GM18951 (cell line): ENCODE measurements at regions not wholly inside any gene's neighbourhood (a gene's known extent, or its start where the extent isn't known, plus 50 kb on each side); places are given as distances from the start of the nearest gene placed in this dataset.

Experiments used
- POLR2A ChIP-seq: IDR thresholded peaks from 4 replicates; pipeline ENCODE4 v1.6.1; 2011; ENCODE audit warnings: mild to moderate bottlenecking; ENCODE audit not compliant: insufficient read length, insufficient read depth; ENCODE audit errors: extremely low read depth
- in situ Hi-C: fragments of 300-500 bp; cut with MboI; formaldehyde crosslinking; loops from one replicate; pipeline ENCODE4 v1.12.0; 2022; ENCODE audit warnings: low sequenced_read_pairs, mixed read lengths, inconsistent platforms; ENCODE audit not compliant: unreplicated experiment

GRCh38 chr18:34280000-34280399 lies 55.3 kb upstream of the NOL4 start:
- in situ Hi-C loops = no loop called here
- no peak for TF ChIP-seq POLR2A

GRCh38 chr18:34280653-34281052 lies 55.9 kb upstream of the NOL4 start:
- no peak for TF ChIP-seq POLR2A
- in situ Hi-C loops = no loop called here

- no peak for TF ChIP-seq POLR2A
- in situ Hi-C loops = no loop called here
Observed at GRCh38 chr18:34281290-34281689, 56.6 kb upstream of the NOL4 start.

DNA sequence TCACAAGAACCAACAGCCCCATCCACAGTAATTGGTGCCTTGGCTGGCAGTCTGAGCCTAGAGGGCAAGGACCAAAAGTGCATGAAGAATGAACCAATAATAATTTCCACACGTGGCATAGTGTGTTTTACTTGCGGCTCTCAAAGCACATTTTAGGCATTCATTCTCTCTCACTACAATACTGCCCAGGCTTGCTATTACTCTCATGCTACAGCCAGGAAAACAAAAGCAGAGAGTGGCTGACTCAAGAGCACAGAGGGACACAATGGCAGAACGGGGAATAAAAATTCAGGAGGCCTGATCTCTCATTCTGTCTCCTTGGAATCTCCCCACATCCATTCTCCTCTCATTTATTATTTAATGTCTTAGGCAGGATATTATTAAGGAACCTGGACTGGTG lies 57.0 kb upstream of the NOL4 start:
- in situ Hi-C loops = no loop called here
- TF ChIP-seq POLR2A = no peak

- in situ Hi-C loops = no loop called here
- no peak for TF ChIP-seq POLR2A
Observed at GRCh38 chr18:34283506-34283905, 58.8 kb upstream of the NOL4 start.

GRCh38 chr18:34287825-34288224 lies 63.1 kb upstream of the NOL4 start:
- no peak for TF ChIP-seq POLR2A
- in situ Hi-C loops = no loop called here

GRCh38 chr18:34292594-34292993 lies 67.9 kb upstream of the NOL4 start:
- TF ChIP-seq POLR2A = no peak
- in situ Hi-C loops = no loop called here

GRCh38 chr18:34297287-34297686 lies 72.6 kb upstream of the NOL4 start:
- TF ChIP-seq POLR2A = no peak
- in situ Hi-C loops = no loop called here

GRCh38 chr18:34299828-34300227 lies 75.1 kb upstream of the NOL4 start:
- TF ChIP-seq POLR2A = no peak
- in situ Hi-C loops = no loop called here

DNA sequence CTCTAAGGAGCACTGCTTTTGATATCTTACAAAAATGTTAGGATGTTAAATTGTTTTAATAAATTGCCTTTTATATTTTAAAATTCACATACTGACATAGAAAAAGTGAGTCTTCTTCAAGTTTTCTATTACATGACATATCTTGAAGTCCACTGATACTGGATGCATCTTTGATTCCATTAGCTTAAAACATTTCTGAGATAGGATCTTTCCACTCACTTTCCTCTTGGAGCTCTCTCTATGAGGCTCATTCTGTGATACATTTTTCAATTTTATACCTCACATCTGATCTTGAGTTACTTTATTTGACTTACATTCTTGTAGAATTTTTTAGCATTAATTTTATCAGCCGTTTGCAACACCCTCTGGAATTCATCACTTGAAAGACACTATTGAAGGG lies 86.8 kb upstream of the NOL4 start:
- in situ Hi-C loops = no loop called here
- no peak for TF ChIP-seq POLR2A

DNA sequence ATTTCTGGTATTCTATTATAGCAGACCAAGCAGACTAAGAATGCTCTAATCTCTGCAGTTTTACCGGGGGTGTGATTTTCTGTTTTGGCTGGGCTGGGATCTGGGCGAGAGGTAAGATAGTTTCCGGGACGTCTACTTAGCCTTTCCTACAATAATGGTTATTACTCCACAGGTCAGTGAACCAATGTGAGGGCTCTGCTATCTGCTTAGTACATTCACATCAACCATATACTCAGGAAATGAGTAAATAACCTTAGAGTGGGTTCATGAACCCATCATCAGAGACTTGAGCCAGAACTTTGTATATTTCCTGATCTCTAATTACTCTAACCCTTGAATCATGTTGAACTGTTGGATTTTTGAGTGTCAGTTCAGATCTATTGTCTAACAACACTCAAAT lies 90.1 kb upstream of the NOL4 start:
- TF ChIP-seq POLR2A = no peak
- in situ Hi-C loops = no loop called here

DNA sequence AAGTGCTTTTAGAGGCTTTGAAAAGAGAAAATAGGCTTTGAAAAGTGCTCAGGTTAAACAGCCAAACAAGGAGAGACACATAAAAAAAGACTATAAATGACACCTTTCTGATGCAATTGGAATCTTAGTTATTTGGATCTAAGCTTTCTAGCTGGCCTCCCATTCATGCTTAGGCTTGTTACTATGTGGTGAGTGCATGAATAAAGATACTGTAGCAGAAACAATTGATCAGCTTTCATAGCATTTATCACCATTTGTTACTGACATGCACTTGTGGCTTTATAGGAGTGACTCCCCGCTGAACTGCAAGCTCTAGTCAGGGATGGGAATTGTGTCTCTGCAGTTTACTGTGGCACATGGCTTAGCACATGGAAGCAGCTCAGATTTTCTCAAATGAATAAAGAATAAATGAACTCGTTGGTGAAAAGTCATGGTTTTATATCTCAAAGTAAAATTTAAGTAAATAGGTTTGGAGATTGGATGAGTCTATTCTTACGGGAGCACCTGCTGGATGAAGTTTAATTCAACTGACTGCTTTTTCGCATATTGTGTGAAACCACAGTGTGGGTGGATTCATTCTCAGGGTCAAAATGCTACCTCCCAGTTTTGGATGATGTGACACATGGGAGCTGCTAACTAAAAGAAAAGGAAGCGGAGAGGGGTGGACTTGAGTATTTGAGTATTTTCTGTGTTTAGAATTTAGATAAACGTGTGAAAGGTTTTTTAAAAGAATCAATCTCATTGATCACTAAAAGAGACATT lies 91.1 kb upstream of the NOL4 start:
- in situ Hi-C loops = no loop called here

GRCh38 chr18:34320267-34320666 lies 95.6 kb upstream of the NOL4 start:
- no peak for TF ChIP-seq POLR2A
- in situ Hi-C loops = loop anchor here (10.0 kb wide), 1 partner anchor 195 kb away; no protein-coding TSS in a partner anchor

More for the DNA sequence above, 91.1 kb upstream of the NOL4 start:
- TF ChIP-seq POLR2A = no peak

- in situ Hi-C loops = loop anchor here (10.0 kb wide), 1 partner anchor 196 kb away; no protein-coding TSS in a partner anchor
- no peak for TF ChIP-seq POLR2A
Observed at GRCh38 chr18:34321066-34321465, 96.4 kb upstream of the NOL4 start.
